ENCODE measurements at regions not wholly inside any gene's neighbourhood (a gene's known extent, or its start where the extent isn't known, plus 50 kb on each side); places are given as distances from the start of the nearest gene placed in this dataset.

DNA sequence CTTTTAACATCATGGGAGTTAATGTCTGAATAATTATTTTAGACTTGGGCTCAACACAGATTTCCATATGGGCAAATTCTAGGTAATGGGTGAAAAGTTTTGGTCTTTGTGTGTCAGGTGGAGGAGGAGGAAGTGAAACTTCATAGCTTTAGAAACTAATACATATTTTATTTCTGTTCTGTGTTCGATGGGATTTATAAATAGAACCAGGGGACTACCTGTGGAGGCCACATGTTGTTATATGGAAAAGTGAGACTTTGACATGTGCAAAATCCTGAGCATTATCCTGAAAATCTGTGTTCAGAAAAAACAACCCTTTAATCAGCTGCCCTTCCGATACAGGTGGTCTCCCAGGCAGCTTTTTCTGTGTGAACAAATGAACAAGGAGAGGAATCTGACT is 209.5 kb downstream of the SOX2 start:
- TF ChIP-seq POLR2A (IDR thresholded peaks at IDR 0.05) = no peak
- TF ChIP-seq, protein P1, sequence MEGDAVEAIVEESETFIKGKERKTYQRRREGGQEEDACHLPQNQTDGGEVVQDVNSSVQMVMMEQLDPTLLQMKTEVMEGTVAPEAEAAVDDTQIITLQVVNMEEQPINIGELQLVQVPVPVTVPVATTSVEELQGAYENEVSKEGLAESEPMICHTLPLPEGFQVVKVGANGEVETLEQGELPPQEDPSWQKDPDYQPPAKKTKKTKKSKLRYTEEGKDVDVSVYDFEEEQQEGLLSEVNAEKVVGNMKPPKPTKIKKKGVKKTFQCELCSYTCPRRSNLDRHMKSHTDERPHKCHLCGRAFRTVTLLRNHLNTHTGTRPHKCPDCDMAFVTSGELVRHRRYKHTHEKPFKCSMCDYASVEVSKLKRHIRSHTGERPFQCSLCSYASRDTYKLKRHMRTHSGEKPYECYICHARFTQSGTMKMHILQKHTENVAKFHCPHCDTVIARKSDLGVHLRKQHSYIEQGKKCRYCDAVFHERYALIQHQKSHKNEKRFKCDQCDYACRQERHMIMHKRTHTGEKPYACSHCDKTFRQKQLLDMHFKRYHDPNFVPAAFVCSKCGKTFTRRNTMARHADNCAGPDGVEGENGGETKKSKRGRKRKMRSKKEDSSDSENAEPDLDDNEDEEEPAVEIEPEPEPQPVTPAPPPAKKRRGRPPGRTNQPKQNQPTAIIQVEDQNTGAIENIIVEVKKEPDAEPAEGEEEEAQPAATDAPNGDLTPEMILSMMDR (IDR thresholded peaks at IDR 0.05) = no peak

All from testis (tissue), 2 donors.